Hepatocyte (in vitro differentiated cells): ENCODE measurements at regions not wholly inside any gene's neighbourhood (a gene's known extent, or its start where the extent isn't known, plus 50 kb on each side); places are given as distances from the start of the nearest gene placed in this dataset.

ENCODE experiments used
- CTCF ChIP-seq: fragments of 200-600 bp; sonication (generic); IDR thresholded peaks from 2 replicates; pipeline ENCODE4 v1.5.1; 2016; ENCODE audit warnings: antibody characterized with exemption, mild to moderate bottlenecking; ENCODE audit not compliant: poor library complexity
- EZH2 ChIP-seq: fragments of 200-600 bp; sonication (generic); IDR thresholded peaks from 2 replicates; pipeline ENCODE4 v1.6.1; 2016; ENCODE audit warnings: antibody characterized with exemption, mild to moderate bottlenecking, borderline replicate concordance
- EZH2phosphoT487 ChIP-seq: fragments of 200-600 bp; sonication (generic); IDR thresholded peaks from one replicate; pipeline ENCODE4 v1.6.1; 2018; ENCODE audit warnings: antibody characterized with exemption, mild to moderate bottlenecking, low read depth, moderate library complexity; ENCODE audit not compliant: unreplicated experiment, severe bottlenecking

GRCh38 chr4:66577922-66578321, 907.6 kb upstream of the EPHA5 start:
- TF ChIP-seq EZH2 = no peak
- TF ChIP-seq CTCF = no peak
- TF ChIP-seq EZH2phosphoT487 = no peak
